ENCODE measurements at regions not wholly inside any gene's neighbourhood (a gene's known extent, or its start where the extent isn't known, plus 50 kb on each side); places are given as distances from the start of the nearest gene placed in this dataset.

DNA sequence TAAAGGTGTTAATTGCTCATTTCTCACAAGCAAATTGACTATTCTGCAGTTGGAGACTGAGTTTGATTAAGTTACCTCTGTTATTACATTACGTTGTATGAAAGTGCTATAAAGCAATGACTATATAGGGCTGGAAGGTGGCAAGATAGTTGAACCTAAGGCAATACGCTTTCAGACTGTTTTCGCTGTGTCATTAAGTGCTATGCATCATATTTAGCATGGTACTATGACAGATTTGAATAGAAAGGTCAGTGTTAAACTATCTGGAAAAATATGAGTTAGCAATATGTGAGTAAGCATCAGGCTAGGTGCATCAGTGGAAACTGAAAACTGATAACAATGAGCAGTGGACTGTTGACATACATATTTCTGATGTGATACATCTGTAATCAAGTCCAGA is 206.0 kb upstream of the ARHGAP24 start:
- TF ChIP-seq, protein P1, sequence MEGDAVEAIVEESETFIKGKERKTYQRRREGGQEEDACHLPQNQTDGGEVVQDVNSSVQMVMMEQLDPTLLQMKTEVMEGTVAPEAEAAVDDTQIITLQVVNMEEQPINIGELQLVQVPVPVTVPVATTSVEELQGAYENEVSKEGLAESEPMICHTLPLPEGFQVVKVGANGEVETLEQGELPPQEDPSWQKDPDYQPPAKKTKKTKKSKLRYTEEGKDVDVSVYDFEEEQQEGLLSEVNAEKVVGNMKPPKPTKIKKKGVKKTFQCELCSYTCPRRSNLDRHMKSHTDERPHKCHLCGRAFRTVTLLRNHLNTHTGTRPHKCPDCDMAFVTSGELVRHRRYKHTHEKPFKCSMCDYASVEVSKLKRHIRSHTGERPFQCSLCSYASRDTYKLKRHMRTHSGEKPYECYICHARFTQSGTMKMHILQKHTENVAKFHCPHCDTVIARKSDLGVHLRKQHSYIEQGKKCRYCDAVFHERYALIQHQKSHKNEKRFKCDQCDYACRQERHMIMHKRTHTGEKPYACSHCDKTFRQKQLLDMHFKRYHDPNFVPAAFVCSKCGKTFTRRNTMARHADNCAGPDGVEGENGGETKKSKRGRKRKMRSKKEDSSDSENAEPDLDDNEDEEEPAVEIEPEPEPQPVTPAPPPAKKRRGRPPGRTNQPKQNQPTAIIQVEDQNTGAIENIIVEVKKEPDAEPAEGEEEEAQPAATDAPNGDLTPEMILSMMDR (IDR thresholded peaks at IDR 0.05 in 4 of 5, conservative IDR thresholded peaks at IDR 0.05 in 1 of 5): no peak
- no peak for TF ChIP-seq POLR2A (IDR thresholded peaks at IDR 0.05)
